Hippocampal formation (tissue), 2 donors: ENCODE measurements at regions not wholly inside any gene's neighbourhood (a gene's known extent, or its start where the extent isn't known, plus 50 kb on each side); places are given as distances from the start of the nearest gene placed in this dataset.
"Not testable (repeated sequence)": the region's sequence is repeated elsewhere in the genome, so short reads cannot be mapped to it uniquely, and the experiment has no call there.

Source experiments
- DNase-seq, 2 donors: peaks; one replicate each; lab custom pipeline; 2025; lab: John Stamatoyannopoulos, UW

DNA sequence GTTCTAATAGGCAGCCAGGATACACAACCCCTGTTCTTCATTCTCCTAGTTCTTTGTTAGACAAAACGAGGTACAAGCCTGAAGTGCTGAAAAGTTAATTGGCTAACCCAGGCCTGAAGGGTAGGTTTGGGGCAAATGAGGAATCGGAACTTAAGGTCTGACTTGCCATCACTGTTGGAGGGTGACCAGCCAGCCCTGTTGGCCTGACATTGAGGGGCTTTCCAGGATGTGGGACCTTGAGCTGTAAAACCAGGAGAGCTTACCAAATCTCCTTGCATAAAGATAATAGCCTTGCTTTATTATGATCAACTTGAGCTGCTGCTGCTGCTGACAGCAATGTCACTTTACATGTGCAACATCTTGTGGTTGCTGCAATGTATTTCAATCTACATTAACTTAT is 256.0 kb downstream of the VAPA start:
- DNase-seq: no peak

DNA sequence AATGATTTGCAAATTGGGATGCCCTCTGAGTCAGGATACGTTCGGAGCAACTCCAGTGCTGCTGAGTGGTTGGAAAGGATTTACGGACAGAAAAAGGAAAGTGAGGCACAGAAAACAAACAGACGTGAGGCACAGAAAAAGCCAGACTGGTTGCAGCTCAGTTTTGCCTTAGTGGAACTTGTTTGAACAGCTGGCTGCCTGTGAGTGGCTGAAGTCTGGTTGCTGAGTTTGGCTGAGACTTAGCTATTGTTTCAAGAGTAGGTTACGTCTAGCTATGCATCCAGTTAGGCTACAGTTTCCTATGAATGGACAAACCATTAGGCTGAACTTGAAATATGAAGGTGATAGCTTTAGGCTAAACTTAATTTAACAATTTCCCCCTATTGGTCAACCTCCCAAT is 256.6 kb downstream of the VAPA start:
- DNase-seq: no peak

DNA sequence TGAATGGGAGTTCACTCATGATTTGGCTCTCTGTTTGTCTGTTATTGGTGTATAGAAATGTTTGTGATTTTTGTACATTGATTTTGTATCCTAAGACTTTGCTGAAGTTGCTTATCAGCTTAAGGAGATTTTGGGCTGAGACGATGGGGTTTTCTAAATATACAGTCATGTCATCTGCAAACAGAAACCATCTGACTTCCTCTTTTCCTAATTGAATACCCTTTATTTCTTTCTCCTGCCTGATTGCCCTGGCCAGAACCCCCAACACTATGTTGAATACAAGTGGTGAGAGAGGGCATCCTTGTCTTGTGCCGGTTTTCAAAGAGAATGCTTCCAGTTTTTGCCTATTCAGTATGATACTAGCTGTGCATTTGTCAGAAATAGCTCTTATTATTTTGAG is 261.5 kb downstream of the VAPA start:
- not testable (repeated sequence) for DNase-seq

DNA sequence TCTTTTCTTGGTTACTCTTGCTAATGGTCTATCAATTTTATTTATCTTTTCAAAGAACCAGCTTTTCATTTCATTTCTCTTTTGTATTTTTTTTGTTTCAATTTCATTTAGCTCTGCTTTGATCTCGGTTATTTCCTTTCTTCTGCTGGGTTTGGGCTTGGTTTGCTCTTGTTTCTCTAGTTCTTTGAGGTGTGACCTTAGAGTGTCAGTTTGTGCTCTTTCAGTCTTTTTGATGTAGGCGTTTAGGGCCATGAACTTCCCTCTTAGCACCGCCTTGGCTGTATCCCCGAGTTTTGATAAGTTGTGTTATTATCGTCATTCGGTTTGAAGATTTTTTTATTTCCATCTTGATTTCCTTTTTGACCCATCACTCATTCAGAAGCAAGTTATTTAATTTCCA is 265.5 kb downstream of the VAPA start:
- not testable (repeated sequence) for DNase-seq

DNA sequence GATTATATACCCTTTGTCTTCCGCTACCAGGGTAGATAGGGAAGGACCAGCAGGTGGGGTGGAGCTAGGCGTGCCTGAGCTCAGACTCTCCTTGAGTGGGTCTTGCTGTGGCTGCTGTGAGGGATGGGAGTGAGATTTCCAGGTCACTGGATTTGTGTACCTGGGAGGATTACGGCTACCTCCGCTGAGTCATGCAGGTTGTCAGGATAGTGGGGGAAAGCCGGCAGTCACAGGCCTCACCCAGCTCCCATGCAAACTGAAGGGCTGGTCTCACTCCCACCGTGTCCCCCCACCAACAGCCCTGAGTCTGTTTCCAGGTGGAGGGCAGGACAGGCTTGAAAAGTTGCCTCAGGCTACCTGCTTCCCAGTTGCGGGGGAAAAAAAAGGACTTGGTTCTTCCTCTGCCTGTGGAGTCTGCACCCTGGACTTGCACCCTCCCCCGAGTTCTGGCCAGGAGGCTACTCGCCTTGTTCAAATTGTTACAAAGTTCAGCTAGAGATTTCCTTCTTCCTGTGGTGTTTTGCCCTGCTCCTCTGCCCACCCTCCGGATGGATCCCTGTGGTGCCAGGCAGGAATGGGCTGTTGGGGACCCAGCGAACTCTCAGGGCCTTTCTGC is 268.3 kb downstream of the VAPA start:
- DNase-seq: no peak

DNA sequence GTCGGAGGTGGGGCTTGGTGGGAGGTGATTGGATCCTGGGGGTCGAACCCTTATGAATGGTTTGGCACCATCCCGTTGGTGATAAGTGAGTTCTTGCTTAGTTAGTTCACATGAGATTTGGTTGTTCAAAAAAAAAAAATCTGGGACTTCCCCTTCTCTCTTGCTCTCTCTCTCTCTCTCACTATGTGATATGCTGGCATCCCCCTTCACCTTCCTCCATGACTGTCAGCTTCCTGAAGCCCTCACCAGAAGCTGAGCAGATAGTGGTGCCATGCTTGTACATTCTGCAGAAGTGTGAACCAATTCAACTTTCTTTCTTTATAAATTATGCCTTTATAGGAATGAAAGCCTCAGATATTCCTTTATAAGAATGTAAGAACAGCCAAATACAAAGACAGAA is 269.7 kb upstream of the APCDD1 start:
- DNase-seq: no peak

DNA sequence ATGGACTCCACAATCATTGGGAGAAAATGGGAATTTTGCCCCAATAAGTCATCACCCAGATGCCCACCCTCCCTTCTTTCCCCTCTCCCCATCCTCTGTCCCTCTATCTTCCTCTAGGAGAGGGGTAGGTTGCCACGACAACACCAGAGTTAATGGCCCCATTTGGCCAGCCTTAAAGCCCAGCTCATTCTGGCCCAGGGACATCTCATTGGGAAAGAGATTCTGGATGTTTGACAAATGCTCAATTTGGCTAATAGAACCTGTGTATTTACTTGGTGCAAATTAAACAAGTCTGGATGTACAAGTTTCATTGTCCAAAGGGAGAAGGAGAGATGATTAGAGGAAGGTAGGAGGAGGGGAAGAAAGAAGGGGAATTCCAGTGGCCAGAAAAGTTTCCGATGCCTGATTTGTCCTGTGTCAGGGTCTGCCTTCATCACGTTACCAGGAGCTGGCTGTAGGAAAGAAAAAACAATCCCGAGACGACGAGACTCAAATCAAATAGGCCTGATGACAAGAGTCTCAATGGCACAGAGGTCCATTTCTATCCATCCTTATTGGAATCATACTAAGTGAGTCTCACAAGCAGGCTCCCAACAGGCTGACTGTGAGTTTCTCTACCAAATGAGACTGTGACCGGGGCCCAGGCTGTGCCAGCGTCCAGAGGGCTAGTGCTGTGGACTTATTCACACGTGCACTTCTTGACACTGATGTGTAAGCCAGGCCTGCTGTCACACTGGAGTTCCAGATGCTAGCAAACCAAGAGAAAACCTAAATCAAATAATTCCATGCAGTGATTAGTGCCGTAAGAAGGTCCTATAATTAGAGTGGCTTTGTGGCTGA is 265.2 kb upstream of the APCDD1 start:
- no peak for DNase-seq

DNA sequence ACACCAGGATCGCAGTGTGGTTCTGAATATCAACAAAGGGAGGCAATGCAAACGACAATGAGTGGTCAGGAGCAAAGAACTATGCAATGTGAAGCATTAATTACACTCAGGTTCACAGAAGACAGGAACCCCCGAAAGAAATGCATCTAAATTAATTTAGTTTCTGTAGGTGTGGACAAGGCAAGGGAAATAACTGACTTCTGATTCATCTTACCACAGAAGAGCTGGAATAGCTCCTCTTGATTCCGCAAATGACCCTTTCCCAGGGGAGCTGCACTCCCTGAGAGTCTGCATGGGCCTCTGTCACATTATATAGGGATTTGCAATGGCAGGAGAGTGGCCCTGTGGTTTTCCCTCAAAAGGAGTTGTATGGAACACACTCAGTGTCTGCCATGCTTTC is 263.9 kb upstream of the APCDD1 start:
- DNase-seq: no peak

DNA sequence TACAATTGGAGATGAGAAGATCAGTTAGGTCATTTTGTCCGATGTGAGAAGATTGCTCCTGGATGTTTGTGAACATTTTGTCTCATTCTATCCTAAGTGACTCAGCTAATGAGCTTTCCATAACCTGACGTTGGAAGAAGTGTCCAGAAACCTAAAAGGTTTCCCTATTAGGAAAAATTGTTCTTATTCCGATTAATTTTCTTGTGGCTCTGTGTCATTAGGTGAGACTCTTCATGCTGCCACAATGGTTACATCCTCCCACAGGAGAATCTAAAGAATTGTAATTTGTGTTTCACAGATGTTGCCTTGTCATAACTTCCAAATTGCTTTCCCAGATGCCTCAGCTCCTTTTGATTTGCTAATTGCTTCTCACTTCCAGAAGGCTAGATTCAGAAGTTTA is 261.0 kb upstream of the APCDD1 start:
- DNase-seq: no peak

DNA sequence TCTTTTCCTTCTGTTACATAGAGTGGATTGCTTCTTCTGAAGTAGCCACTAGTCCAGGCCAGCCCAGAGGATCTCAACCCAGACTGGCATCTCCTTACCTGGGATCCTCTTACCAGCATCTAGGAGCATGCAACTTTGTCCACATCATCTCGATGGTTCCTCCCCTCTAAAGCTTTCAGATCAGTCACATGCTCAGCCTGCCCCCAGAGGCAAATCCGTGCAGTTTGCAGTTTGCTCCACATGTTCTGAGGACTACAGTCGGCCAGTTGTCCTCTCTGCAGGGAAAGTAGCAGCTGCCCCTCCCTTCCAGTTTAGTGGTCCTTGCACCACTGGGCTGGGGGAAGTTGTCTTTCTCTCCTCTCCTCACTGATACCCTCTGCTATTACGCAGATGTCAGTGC is 259.8 kb upstream of the APCDD1 start:
- DNase-seq: no peak

DNA sequence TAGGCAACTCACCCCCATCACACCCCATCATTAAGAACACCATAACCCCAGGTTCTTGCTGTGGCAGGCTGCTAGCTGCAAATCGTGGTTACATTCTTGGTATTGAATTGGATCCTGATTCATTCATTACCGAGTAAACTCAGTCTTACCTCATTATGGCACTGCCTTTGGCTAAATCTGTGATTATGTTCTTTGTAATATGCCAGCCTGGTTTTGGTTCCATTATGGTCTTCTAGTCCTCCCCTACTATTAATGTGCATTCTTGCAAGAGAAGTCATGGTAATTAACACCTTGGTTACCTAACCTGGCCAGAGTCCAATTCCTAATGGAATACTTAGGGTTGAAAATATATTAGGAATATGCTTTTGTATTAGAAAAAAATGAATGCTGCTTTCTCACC is 258.9 kb upstream of the APCDD1 start:
- no peak for DNase-seq

DNA sequence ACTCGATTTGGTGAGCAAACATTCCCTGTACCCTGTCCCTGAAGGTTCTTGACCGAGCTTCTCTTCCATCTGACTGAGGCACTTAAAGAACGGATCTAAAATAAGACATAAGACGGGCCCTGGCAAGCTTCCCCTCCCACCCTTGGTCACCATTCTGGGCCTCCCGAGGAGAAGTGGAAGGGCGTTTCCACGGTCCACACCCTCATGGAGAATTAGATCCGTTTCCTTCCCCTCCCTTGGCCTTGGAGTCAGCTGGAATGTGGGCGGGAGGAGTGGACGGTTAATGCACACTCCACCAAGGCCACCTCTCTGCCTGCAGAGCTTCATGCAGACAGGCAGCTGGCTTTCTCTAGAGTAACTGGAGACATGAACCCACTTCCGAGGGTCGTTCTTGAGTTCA is 257.3 kb upstream of the APCDD1 start:
- no peak for DNase-seq

DNA sequence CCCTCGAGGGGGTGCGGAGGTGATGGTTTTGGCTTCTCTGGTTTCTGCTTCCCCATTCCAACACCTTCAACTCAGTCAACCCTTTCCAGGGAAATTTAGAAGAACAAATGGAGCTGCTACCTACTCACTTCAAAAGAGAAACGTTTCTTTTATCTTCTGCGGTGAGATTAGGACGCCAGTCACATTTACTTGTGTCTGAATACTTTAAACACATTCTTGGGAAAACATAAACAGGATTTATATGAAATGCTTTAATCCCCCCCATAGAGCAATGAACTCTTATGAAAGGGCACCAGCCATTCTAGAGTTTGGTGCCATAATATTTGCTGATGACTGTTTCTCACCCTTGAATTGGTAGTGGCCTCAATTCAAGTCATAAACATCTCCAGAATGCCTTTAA is 253.2 kb upstream of the APCDD1 start:
- DNase-seq: no peak

DNA sequence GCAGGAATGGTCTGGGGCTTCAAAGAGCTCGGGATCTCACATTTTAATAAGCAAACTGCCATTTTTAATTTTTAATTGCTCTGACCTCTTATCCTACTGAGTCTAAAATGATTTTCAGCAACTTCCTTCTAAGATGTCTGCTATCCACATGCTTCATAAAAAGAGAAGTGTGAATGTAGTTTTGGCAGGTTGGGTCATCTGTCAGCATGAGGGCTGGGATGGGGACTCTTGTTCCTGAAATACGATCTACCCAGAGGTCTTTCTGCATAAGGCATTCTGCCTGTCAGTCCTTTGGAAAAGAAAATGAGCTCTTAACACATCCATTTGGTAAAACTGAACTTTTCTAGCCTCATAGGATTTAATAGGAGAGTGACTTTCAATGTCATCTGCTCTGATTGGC is 252.8 kb upstream of the APCDD1 start:
- DNase-seq: no peak

DNA sequence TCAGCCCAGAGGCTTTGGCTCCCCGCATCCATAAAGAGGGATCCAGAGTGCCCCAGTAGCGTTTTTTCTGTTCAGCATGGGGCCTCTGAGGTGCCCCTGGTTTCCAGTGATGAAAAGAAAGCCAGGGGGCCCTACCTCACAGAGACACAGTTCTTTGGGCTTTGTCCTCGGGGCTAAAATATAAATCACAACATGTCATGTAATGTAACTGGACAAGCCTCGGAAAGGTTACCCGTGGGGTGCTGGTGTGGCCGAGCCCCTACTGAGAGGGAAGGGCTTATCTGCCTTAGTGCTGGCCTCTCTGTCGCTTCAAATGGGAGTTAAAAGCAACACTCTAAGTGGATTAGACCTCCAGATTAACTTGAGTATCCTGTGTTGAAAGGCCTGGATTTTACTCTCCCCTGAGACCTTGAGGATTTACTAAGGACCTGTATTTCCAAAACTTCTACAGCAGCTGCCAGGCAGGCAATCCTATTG is 251.6 kb upstream of the APCDD1 start:
- DNase-seq: no peak

DNA sequence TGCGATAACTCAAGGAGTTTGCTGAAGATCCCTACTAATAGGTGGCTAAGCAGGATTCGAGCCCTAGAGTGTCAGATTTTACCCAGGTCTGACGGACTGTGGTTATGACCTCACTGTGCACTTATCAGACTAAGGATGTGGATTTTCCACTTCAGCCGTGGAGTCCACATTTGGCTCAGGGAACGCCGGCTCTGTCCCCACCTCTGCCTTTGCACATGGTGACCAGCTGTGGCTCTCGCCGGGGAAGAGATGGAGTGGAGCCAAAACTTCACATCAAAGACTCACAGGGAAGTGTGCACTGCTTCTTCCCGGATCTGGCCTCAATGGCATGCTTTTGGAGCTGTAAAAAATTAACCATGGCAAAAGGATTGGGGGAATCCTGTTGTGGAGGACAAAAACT is 249.3 kb upstream of the APCDD1 start:
- DNase-seq: no peak

DNA sequence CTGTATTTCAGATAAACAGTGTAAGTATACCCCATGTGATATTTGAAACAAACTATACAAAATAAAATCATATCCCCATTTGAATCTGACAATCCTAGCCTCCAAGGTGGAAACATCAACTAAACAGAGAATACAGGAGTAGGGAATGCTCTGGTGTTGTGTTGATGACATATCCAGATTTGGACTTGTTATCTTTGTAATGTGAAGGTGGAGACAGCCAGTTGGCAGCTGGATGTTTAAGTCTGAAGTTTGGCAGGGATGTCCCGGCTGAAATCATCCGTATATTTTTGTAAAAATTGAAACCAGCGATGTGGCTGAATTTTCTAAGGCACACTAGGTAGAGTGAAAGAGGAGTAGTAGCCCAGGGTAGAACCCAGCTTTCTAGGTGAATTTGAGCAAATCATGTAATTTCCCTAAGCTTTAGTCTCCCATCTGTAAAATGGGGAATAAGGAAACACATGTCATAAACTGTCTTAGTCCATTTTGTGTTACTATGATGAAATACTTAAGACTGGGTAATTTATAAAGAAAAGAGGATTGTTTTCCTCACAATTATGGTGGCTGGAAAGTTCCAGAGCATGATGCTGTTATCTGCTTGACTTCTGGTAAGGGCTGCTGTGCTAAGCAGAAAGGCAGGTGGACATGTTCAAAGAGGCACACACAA is 246.6 kb upstream of the APCDD1 start:
- DNase-seq: no peak

DNA sequence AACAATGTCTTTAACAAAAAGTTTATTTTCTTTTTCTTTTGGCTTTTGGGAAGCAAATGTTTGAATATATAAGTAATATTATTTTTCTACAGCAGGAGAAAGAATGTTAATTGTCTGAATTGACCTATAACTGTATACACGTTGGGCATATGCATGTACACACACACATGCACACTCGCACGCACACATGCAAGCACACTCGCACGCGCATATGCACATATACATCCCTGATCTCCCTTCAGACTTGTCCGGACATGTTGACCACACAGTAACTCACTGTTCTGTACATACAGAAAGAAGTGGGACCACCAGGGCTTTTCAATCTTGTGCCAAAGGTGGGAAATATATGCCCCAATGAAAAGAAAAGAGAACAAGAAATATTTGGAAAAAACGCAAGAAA is 245.1 kb upstream of the APCDD1 start:
- DNase-seq: no peak

DNA sequence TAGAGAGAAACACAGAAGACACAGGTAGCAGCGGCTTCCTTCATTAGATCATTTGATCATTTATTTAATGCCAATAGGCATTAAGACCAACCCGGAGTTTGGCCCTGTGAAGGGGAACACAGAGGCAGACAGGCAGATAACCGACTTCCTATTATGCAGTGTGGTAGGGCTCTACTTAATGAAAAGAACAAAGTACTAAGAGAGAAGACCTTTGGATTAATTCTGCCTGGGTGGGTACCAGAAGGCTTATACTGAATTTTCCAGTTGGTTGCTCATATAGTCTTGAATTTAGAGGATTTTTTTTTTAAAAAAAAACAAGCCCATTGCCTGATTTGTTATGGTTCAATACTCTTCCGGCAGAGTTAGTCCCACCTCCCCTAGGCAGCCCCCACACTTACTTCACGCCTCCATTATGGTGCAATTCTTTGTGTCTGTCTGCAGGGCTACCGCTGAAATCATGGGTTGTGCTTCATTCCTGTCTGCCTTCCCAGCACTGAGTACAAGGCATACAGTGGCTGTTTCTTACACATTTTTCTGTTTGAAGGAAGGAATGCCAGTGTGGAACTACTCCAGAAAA is 244.3 kb upstream of the APCDD1 start:
- no peak for DNase-seq

DNA sequence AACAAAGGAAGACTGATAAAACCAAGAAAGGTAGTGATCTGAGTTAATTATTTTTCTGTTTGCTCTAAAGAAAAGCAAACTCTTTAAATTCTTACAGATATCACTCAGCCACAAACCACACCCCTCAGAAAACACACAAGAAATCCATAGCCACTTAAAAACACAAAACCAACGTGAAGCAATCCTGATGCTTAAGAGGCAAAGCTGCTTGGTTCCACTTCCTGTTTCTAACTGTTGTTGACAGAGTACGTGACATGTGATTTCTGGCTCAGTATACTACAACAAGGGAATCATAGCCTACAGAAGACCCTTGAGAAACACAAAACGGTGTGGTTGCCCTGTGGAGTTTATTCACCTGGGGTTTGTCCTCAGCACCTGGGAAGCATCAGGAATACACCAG is 240.9 kb upstream of the APCDD1 start:
- peak in 1 of 2 donors; percentile 43 for DNase-seq

DNA sequence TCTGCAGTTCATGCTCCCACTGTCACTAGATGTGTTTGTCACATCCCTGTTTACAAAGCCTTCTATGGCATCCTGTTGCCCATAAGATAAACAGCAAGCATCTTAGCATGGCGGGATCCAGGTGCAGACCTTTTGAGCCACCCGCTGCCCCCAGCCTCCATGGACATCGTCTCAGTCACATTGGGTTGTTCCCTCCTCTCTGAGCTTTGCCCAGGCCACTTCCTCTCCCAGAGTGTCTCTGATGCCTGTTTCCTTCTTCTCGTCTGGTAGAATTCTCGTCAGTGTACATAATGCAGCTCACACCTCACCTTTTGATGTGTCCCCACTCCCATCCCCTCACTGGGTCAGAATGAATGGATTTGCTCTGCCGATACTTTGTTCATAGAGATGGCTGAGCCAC is 239.0 kb upstream of the APCDD1 start:
- DNase-seq: no peak

DNA sequence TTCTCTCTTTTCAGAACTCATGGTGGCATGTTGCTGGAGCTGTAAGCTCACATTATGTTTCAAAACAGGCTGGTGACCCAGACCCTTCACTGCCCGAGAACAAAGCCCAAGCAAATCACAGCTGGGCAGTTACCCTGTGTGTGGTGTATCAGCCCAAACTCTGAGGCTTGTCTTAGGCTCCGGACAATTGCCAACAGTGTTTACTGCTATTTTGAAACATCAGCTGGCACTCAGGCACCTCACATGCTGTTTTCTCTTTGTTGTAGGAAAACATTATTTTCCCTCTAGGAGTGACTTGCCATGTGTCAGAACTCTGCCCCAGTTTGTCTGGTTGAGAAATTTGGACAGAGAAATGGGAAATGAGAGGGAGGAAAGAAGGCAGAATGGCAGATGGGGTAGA is 237.6 kb upstream of the APCDD1 start:
- no peak for DNase-seq

DNA sequence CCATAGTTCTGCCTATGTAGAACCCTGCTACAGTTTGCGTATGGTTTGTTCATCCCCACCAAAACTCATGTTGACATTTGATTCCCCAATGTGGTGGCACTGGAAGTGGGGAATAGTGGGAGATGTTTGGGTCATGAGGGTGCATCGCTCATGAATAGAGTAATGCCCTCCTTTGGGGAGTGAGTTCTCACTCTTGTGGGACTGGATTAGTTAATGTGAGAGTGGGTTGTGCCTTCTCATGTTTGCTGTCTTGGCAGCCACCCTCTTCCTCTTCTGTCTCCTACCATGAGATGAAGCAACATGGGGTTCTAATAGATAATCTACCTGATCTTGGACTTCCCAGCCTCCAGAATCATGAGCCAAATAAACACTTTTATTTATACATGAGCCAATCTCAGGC is 237.2 kb upstream of the APCDD1 start:
- DNase-seq: no peak
